ENCODE measurements at regions not wholly inside any gene's neighbourhood (a gene's known extent, or its start where the extent isn't known, plus 50 kb on each side); places are given as distances from the start of the nearest gene placed in this dataset.

DNA sequence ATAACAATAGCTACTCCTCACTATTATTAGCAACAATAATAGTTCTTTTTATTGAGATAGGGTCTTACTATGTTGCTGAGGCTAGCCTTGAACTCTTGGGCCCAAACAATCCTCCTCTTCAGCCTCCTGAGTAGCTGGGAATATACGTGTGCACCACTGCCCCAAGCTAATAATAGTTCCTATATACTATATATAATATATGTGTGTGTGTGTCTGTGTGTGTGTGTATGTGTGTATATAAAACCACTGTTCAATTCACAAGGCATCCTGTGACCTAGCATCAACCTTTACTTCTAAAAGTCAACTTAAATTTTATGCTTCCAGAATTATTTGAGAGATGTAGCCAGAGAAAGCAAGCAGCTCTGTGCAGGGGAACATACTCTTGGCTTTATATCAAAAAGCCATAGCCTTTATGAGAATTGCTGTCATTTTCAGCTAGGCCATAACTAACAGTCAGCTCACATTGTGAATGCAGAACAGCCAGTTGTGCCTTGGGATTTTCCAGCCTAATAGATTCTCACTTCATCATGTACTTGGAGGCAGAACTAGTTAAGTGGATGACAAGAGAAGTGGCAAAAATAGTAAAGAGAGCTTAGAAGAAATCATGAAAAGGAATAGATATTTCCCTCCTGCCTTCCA is 665.5 kb downstream of the NYAP2 start (continued):
- TF ChIP-seq, protein P1, sequence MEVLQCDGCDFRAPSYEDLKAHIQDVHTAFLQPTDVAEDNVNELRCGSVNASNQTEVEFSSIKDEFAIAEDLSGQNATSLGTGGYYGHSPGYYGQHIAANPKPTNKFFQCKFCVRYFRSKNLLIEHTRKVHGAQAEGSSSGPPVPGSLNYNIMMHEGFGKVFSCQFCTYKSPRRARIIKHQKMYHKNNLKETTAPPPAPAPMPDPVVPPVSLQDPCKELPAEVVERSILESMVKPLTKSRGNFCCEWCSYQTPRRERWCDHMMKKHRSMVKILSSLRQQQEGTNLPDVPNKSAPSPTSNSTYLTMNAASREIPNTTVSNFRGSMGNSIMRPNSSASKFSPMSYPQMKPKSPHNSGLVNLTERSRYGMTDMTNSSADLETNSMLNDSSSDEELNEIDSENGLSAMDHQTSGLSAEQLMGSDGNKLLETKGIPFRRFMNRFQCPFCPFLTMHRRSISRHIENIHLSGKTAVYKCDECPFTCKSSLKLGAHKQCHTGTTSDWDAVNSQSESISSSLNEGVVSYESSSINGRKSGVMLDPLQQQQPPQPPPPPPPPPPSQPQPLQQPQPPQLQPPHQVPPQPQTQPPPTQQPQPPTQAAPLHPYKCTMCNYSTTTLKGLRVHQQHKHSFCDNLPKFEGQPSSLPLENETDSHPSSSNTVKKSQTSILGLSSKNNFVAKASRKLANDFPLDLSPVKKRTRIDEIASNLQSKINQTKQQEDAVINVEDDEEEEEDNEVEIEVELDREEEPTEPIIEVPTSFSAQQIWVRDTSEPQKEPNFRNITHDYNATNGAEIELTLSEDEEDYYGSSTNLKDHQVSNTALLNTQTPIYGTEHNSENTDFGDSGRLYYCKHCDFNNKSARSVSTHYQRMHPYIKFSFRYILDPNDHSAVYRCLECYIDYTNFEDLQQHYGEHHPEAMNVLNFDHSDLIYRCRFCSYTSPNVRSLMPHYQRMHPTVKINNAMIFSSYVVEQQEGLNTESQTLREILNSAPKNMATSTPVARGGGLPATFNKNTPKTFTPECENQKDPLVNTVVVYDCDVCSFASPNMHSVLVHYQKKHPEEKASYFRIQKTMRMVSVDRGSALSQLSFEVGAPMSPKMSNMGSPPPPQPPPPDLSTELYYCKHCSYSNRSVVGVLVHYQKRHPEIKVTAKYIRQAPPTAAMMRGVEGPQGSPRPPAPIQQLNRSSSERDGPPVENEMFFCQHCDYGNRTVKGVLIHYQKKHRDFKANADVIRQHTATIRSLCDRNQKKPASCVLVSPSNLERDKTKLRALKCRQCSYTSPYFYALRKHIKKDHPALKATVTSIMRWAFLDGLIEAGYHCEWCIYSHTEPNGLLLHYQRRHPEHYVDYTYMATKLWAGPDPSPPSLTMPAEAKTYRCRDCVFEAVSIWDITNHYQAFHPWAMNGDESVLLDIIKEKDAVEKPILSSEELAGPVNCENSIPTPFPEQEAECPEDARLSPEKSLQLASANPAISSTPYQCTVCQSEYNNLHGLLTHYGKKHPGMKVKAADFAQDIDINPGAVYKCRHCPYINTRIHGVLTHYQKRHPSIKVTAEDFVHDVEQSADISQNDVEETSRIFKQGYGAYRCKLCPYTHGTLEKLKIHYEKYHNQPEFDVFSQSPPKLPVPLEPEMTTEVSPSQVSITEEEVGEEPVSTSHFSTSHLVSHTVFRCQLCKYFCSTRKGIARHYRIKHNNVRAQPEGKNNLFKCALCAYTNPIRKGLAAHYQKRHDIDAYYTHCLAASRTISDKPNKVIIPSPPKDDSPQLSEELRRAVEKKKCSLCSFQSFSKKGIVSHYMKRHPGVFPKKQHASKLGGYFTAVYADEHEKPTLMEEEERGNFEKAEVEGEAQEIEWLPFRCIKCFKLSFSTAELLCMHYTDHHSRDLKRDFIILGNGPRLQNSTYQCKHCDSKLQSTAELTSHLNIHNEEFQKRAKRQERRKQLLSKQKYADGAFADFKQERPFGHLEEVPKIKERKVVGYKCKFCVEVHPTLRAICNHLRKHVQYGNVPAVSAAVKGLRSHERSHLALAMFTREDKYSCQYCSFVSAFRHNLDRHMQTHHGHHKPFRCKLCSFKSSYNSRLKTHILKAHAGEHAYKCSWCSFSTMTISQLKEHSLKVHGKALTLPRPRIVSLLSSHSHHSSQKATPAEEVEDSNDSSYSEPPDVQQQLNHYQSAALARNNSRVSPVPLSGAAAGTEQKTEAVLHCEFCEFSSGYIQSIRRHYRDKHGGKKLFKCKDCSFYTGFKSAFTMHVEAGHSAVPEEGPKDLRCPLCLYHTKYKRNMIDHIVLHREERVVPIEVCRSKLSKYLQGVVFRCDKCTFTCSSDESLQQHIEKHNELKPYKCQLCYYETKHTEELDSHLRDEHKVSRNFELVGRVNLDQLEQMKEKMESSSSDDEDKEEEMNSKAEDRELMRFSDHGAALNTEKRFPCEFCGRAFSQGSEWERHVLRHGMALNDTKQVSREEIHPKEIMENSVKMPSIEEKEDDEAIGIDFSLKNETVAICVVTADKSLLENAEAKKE (CRISPR knock-in tag; IDR thresholded peaks at IDR 0.05), result no peak
- TF ChIP-seq NANOG (IDR thresholded peaks at IDR 0.05; ENCODE audit: borderline replicate concordance), result no peak
- TF ChIP-seq ZNF114 (CRISPR knock-in tag; IDR thresholded peaks at IDR 0.05), result no peak
- no peak for TF ChIP-seq EZH2 (IDR thresholded peaks at IDR 0.05; ENCODE audit: low read depth, unreplicated experiment)
- no peak for TF ChIP-seq EZH2phosphoT487 (IDR thresholded peaks at IDR 0.05; ENCODE audit: unreplicated experiment)
- TF ChIP-seq STAT1 (IDR thresholded peaks at IDR 0.05; ENCODE audit: unreplicated experiment), result no peak
- TF ChIP-seq, protein P2, sequence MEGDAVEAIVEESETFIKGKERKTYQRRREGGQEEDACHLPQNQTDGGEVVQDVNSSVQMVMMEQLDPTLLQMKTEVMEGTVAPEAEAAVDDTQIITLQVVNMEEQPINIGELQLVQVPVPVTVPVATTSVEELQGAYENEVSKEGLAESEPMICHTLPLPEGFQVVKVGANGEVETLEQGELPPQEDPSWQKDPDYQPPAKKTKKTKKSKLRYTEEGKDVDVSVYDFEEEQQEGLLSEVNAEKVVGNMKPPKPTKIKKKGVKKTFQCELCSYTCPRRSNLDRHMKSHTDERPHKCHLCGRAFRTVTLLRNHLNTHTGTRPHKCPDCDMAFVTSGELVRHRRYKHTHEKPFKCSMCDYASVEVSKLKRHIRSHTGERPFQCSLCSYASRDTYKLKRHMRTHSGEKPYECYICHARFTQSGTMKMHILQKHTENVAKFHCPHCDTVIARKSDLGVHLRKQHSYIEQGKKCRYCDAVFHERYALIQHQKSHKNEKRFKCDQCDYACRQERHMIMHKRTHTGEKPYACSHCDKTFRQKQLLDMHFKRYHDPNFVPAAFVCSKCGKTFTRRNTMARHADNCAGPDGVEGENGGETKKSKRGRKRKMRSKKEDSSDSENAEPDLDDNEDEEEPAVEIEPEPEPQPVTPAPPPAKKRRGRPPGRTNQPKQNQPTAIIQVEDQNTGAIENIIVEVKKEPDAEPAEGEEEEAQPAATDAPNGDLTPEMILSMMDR (conservative IDR thresholded peaks at IDR 0.05; ENCODE audit: low read depth in 2 of 2), result no peak
